Peyer's patch (tissue), 4 donors: ENCODE measurements at regions not wholly inside any gene's neighbourhood (a gene's known extent, or its start where the extent isn't known, plus 50 kb on each side); places are given as distances from the start of the nearest gene placed in this dataset.

Source experiments
- POLR2A ChIP-seq, 2 donors: fragments of 450-650 bp; IDR thresholded peaks; one replicate each; pipeline ENCODE4 v1.5.1; 2017; ENCODE audit warnings: antibody characterized with exemption in 2 of 2, mild to moderate bottlenecking in 2 of 2, moderate library complexity in 2 of 2
- TF ChIP-seq, protein P1 (sequence below), 6 experiments: fragments of 450-650 bp in 4 of 6; fragments of 200-600 bp in 2 of 6; sonication (generic) in 1 of 6; IDR thresholded peaks; one replicate each; pipeline ENCODE4 v1.5.1; 2017 to 2019; ENCODE audit warnings: antibody characterized with exemption in 6 of 6, mild to moderate bottlenecking in 3 of 6, moderate library complexity in 1 of 6

DNA sequence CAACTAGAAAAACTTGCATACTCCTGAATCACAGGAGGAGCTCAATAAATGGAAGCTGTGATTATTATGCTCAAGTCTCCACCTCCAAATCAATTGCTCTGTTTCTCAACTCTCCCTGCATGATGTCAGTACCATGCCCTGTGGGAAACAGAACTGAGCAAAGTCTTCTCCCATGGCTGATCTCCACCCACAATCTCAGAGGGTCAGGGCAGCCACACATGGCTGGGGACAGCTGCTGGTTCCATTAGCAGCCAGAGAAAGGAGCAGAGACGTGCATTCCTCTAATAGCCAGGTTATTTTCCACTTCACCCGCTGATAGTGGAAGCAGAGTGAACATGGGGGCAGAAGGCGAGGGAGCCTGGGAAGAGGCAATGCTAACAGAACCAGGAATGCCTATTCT, 85.5 kb upstream of the TMEM132E start:
- TF ChIP-seq, protein P1, sequence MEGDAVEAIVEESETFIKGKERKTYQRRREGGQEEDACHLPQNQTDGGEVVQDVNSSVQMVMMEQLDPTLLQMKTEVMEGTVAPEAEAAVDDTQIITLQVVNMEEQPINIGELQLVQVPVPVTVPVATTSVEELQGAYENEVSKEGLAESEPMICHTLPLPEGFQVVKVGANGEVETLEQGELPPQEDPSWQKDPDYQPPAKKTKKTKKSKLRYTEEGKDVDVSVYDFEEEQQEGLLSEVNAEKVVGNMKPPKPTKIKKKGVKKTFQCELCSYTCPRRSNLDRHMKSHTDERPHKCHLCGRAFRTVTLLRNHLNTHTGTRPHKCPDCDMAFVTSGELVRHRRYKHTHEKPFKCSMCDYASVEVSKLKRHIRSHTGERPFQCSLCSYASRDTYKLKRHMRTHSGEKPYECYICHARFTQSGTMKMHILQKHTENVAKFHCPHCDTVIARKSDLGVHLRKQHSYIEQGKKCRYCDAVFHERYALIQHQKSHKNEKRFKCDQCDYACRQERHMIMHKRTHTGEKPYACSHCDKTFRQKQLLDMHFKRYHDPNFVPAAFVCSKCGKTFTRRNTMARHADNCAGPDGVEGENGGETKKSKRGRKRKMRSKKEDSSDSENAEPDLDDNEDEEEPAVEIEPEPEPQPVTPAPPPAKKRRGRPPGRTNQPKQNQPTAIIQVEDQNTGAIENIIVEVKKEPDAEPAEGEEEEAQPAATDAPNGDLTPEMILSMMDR (IDR thresholded peaks at IDR 0.05) = no peak
- TF ChIP-seq POLR2A (IDR thresholded peaks at IDR 0.05) = no peak
